Endothelial cell of umbilical vein (primary cell): ENCODE measurements at regions not wholly inside any gene's neighbourhood (a gene's known extent, or its start where the extent isn't known, plus 50 kb on each side); places are given as distances from the start of the nearest gene placed in this dataset.

Experiments
- BruUV-seq: library from RNA; stranded (reverse); fragments of 400-500 nt; replicated peaks from 2 replicates; lab custom pipeline; 2021; lab: Mats Ljungman, UMichigan
- CTCF ChIA-PET: fragments of 300-600, 350-600 bp; sonication (Branson Sonifier 250); formaldehyde crosslinking; loops from one replicate; lab custom pipeline; 2021; ENCODE audit warnings: antibody characterized with exemption, inconsistent platforms; lab: Charles Lee
- POLR2A ChIA-PET: fragments of 300-600, 350-600 bp; sonication (Branson Sonifier 250); formaldehyde crosslinking; loops from one replicate; lab custom pipeline; 2021; ENCODE audit warnings: antibody characterized with exemption, inconsistent platforms; lab: Charles Lee
- DNase-seq: peaks from one replicate; pipeline ENCODE4 v3.0.0-alpha.2; 2011; ENCODE audit warnings: low read depth, low spot score
- FAIRE-seq: peaks from 2 replicates; lab custom pipeline; 2011; peaks lifted over from hg19 to GRCh38; lab: Jason Lieb, UNC
- H2AFZ ChIP-seq: 2 replicates; pipeline ENCODE4 v1.6.0; 2012; ENCODE audit warnings: low read depth, low read length, control low read depth, inconsistent platforms
- H3K27ac ChIP-seq: 2 replicates; pipeline ENCODE4 v1.5.1; 2011; ENCODE audit warnings: low read depth, mild to moderate bottlenecking, control low read depth, low read length, moderate library complexity; ENCODE audit not compliant: insufficient read depth
- H3K27me3 ChIP-seq, 2 experiments: 2 replicates each; pipeline versions ENCODE4 v1.6.0 to v1.6.1; 2011; ENCODE audit warnings: low read length in 2 of 2, mixed read lengths in 1 of 2; ENCODE audit not compliant: control insufficient read depth in 2 of 2, insufficient read depth in 2 of 2
- H3K36me3 ChIP-seq, 2 experiments: 2 replicates in 1 of 2; 3 replicates in 1 of 2; pipeline ENCODE4 v1.5.1; 2011; ENCODE audit warnings: low read length in 2 of 2, mild to moderate bottlenecking in 1 of 2, moderate library complexity in 1 of 2; ENCODE audit not compliant: control insufficient read depth in 2 of 2, insufficient read depth in 2 of 2; ENCODE audit errors: extremely low read depth in 1 of 2
- H3K4me1 ChIP-seq: 3 replicates; pipeline ENCODE4 v1.5.1; 2011; ENCODE audit warnings: mild to moderate bottlenecking, low read length; ENCODE audit not compliant: control insufficient read depth, insufficient read depth; ENCODE audit errors: extremely low read depth
- H3K4me2 ChIP-seq: 2 replicates; pipeline ENCODE4 v1.6.1; 2011; ENCODE audit warnings: low read length, control low read depth, mixed read lengths; ENCODE audit not compliant: insufficient read depth
- H3K4me3 ChIP-seq, 3 experiments: fragments of 200-600 bp in 1 of 3; sonication (generic), shearing (Covaris generic) in 1 of 3; replicated peaks in 1 of 3; 2 replicates each; pipeline ENCODE4 v1.5.1; 2011 to 2016; ENCODE audit warnings: control low read depth in 3 of 3, low read length in 3 of 3, mild to moderate bottlenecking in 2 of 3, inconsistent platforms in 1 of 3, low read depth in 1 of 3, moderate library complexity in 1 of 3; ENCODE audit not compliant: insufficient read depth in 1 of 3
- H3K79me2 ChIP-seq: 2 replicates; pipeline ENCODE4 v1.6.0; 2012; ENCODE audit warnings: low read length, inconsistent platforms; ENCODE audit not compliant: control insufficient read depth, insufficient read depth
- H3K9ac ChIP-seq: replicated peaks from 2 replicates; pipeline ENCODE3; 2011; ENCODE audit warnings: low read length, control low read depth; ENCODE audit not compliant: insufficient read depth; ENCODE audit errors: extremely low read depth
- H3K9me1 ChIP-seq: replicated peaks from 3 replicates; pipeline ENCODE4 v1.6.0; 2011; ENCODE audit warnings: mild to moderate bottlenecking, low read length; ENCODE audit not compliant: control insufficient read depth, insufficient read depth; ENCODE audit errors: extremely low read depth
- H3K9me3 ChIP-seq: replicated peaks from 2 replicates; pipeline ENCODE4 v1.5.1; 2012; ENCODE audit warnings: low read length, inconsistent platforms; ENCODE audit not compliant: control insufficient read depth, insufficient read depth
- H4K20me1 ChIP-seq: replicated peaks from 2 replicates; pipeline ENCODE3; 2011; ENCODE audit warnings: mild to moderate bottlenecking, low read length; ENCODE audit not compliant: control insufficient read depth, insufficient read depth; ENCODE audit errors: extremely low read depth
- CTCF ChIP-seq, 2 donors: IDR thresholded peaks; 1 replicate in 1 of 2; 2 replicates in 1 of 2; pipeline ENCODE4 v1.5.1; 2011; ENCODE audit warnings: low read length in 2 of 2, mild to moderate bottlenecking in 2 of 2, moderate library complexity in 2 of 2, control low read depth in 1 of 2, inconsistent platforms in 1 of 2, low read depth in 1 of 2; ENCODE audit not compliant: insufficient read depth in 1 of 2; ENCODE audit errors: extremely low read depth in 1 of 2
- EZH2 ChIP-seq: IDR thresholded peaks from 2 replicates; pipeline ENCODE4 v1.6.1; 2012; ENCODE audit warnings: borderline replicate concordance, low read depth, mild to moderate bottlenecking, moderate library complexity, low read length, inconsistent platforms; ENCODE audit not compliant: severe bottlenecking
- FOS ChIP-seq: IDR thresholded peaks from 2 replicates; pipeline ENCODE4 v1.6.1; 2011; ENCODE audit warnings: mild to moderate bottlenecking, low read length, moderate library complexity, borderline replicate concordance; ENCODE audit not compliant: insufficient read depth
- GATA2 ChIP-seq: IDR thresholded peaks from 2 replicates; pipeline ENCODE4 v1.7.0; 2011; ENCODE audit warnings: low read depth, mild to moderate bottlenecking, moderate library complexity, mixed read lengths, low read length; ENCODE audit not compliant: insufficient read length, insufficient read depth
- JUN ChIP-seq: IDR thresholded peaks from 2 replicates; pipeline ENCODE4 v1.6.1; 2011; ENCODE audit warnings: borderline replicate concordance, low read depth; ENCODE audit not compliant: insufficient read length, insufficient read depth
- MAX ChIP-seq: IDR thresholded peaks from 2 replicates; pipeline ENCODE4 v1.6.1; 2011; ENCODE audit not compliant: insufficient read depth, insufficient read length
- MYC ChIP-seq: IDR thresholded peaks from one replicate; pipeline ENCODE4 v1.6.1; 2011; ENCODE audit warnings: mild to moderate bottlenecking, low read depth, low read length
- POLR2A ChIP-seq: IDR thresholded peaks from 2 replicates; pipeline ENCODE4 v1.6.1; 2012; ENCODE audit warnings: low read depth, mild to moderate bottlenecking, control low read depth, low read length
- POLR2AphosphoS5 ChIP-seq: IDR thresholded peaks from 2 replicates; pipeline ENCODE4 v1.6.1; 2012; ENCODE audit warnings: low read depth, mild to moderate bottlenecking, control low read depth, low read length, moderate library complexity; ENCODE audit not compliant: insufficient read depth
- dilution Hi-C: fragments of 300-500 bp; cut with MboI; formaldehyde crosslinking; loops from one replicate; pipeline ENCODE4 v1.15.0; 2019; ENCODE audit warnings: low sequenced_read_pairs; ENCODE audit not compliant: extremely low pct_ligation_motif_present
- intact Hi-C: fragments of 100-400 bp; cut with micrococcal nuclease; formaldehyde crosslinking; loops from one replicate; pipeline ENCODE4 v1.10.0; 2022

GRCh38 chr2:60105906-60106305, 447.5 kb downstream of the BCL11A start:
- DNase-seq (no peak), FAIRE-seq (no peak)
- Histone ChIP-seq H3K4me2 (no peak overlapping the region), H3K9ac (no peak overlapping the region), H2AFZ (no peak overlapping the region), H4K20me1 (no peaks in the 10 kb centered on the region), H3K79me2 (no peaks in the 10 kb centered on the region), H3K27ac (no peak overlapping the region), H3K4me3 (no peak overlapping the region), H3K4me1 (no peaks in the 10 kb centered on the region), H3K9me3 (no peaks in the 10 kb centered on the region), H3K27me3 (no peaks in the 10 kb centered on the region), H3K9me1 (no peaks in the 10 kb centered on the region), H3K36me3 (no peaks in the 10 kb centered on the region)
- CTCF ChIA-PET, result no interaction called here
- dilution Hi-C loops (no loop called here), intact Hi-C loops (no loop called here)
- POLR2A ChIA-PET, result no interaction called here
- BruUV-seq, result no TSS peak
- TF ChIP-seq EZH2 (no peak), FOS (no peak), POLR2A (no peak), GATA2 (no peak), MYC (no peak), CTCF (IDR thresholded peaks at IDR 0.05; ENCODE audit: extremely low read depth in 1 of 2, insufficient read depth in 1 of 2, low read depth in 1 of 2, low read length in 2 of 2) (no peak), MAX (no peak), POLR2AphosphoS5 (no peak), JUN (no peak)
